ENCODE measurements at regions not wholly inside any gene's neighbourhood (a gene's known extent, or its start where the extent isn't known, plus 50 kb on each side); places are given as distances from the start of the nearest gene placed in this dataset.

DNA sequence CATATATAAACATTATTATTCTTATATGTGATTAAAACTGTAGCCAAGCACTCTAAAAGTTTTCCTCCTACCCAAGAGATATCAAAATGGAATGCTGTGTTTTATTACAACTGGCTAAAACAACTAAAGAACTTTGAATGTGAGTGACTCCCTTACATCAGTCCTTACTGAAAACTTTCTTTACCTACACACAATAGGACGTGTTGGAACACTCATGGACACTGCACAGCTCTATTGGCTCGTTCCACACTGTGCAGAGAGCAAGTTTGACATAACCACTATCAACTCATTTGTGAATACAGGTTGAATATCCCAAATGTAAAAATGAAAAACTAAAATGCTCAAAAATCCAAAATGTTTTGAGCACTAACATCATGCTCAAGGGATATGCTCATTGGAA lies 650.6 kb downstream of the SLC4A3 start:
- TF ChIP-seq CTCF (IDR thresholded peaks at IDR 0.05) = no peak
- TF ChIP-seq POLR2A (IDR thresholded peaks at IDR 0.05) = no peak
